HAP-1 (cell line): ENCODE measurements at regions not wholly inside any gene's neighbourhood (a gene's known extent, or its start where the extent isn't known, plus 50 kb on each side); places are given as distances from the start of the nearest gene placed in this dataset.

Experiments used
- DNase-seq, 2 experiments: peaks; one replicate each; pipeline ENCODE4 v3.0.0-alpha.2; 2016 to 2020; ENCODE audit warnings: low spot score in 2 of 2
- H3K27me3 ChIP-seq: fragments of 250-450 bp; sonication (Bioruptor Pico); 2 replicates; pipeline ENCODE4 v1.5.1; 2020; ENCODE audit warnings: low read depth, mild to moderate bottlenecking, moderate library complexity
- H3K36me3 ChIP-seq: fragments of 250-450 bp; sonication (Bioruptor Pico); replicated peaks from 2 replicates; pipeline ENCODE4 v1.5.1; 2020; ENCODE audit warnings: mild to moderate bottlenecking
- H3K4me1 ChIP-seq: fragments of 250-450 bp; sonication (Bioruptor Pico); 2 replicates; pipeline ENCODE4 v1.5.1; 2020; ENCODE audit warnings: mild to moderate bottlenecking
- H3K4me3 ChIP-seq: fragments of 250-450 bp; sonication (Bioruptor Pico); 2 replicates; pipeline ENCODE4 v1.5.1; 2020; ENCODE audit warnings: mild to moderate bottlenecking, moderate library complexity
- H3K9me3 ChIP-seq: fragments of 250-450 bp; sonication (Bioruptor Pico); 2 replicates; pipeline ENCODE4 v1.5.1; 2020; ENCODE audit warnings: mild to moderate bottlenecking, moderate library complexity
- in situ Hi-C: fragments of 300-500 bp; cut with MboI; formaldehyde crosslinking; loops from 3 replicates; pipeline ENCODE4 v1.14.3; 2020; ENCODE audit warnings: low sequenced_read_pairs, inconsistent platforms, mixed read lengths

GRCh38 chr12:105936496-105936895 is 202.3 kb downstream of the NUAK1 start:
- peaks cover 8% of the 10 kb centered on the region; the same call in 1 of the 2 replicates for H3K4me1 ChIP-seq
- no peak for DNase-seq
- no peaks in the 10 kb centered on the region for H3K27me3 ChIP-seq
- no peaks in the 10 kb centered on the region for H3K9me3 ChIP-seq
- no peaks in the 10 kb centered on the region for H3K36me3 ChIP-seq
- in situ Hi-C loops = no loop called here
- no peak overlapping the region for H3K4me3 ChIP-seq

- in situ Hi-C loops = no loop called here
- H3K4me1 ChIP-seq = peaks cover 3% of the 10 kb centered on the region; the same call in 1 of the 2 replicates
- no peaks in the 10 kb centered on the region for H3K36me3 ChIP-seq
- no peaks in the 10 kb centered on the region for H3K27me3 ChIP-seq
- no peaks in the 10 kb centered on the region for H3K9me3 ChIP-seq
- H3K4me3 ChIP-seq = no peak overlapping the region
- no peak for DNase-seq
Measured at GRCh38 chr12:105937009-105937408, 201.7 kb downstream of the NUAK1 start.

GRCh38 chr12:105939181-105939721 is 199.5 kb downstream of the NUAK1 start:
- DNase-seq = no peak
- H3K36me3 ChIP-seq = no peaks in the 10 kb centered on the region
- no peak overlapping the region for H3K4me3 ChIP-seq
- no peaks in the 10 kb centered on the region for H3K9me3 ChIP-seq
- in situ Hi-C loops = no loop called here
- H3K27me3 ChIP-seq = no peaks in the 10 kb centered on the region
- H3K4me1 ChIP-seq = peaks cover 3% of the 10 kb centered on the region; the same call in 1 of the 2 replicates

- H3K4me3 ChIP-seq = no peak overlapping the region
- in situ Hi-C loops = no loop called here
- DNase-seq = no peak
- no peaks in the 10 kb centered on the region for H3K27me3 ChIP-seq
- no peaks in the 10 kb centered on the region for H3K36me3 ChIP-seq
- no peaks in the 10 kb centered on the region for H3K9me3 ChIP-seq
- peaks cover 3% of the 10 kb centered on the region; the same call in 1 of the 2 replicates for H3K4me1 ChIP-seq
Measured at GRCh38 chr12:105942281-105942680, 196.5 kb downstream of the NUAK1 start.

- Histone ChIP-seq H3K27me3 (no peaks in the 10 kb centered on the region), H3K36me3 (no peaks in the 10 kb centered on the region), H3K4me1 (peaks cover 2% of the 10 kb centered on the region; the same call in 1 of the 2 replicates), H3K9me3 (no peaks in the 10 kb centered on the region), H3K4me3 (no peak overlapping the region)
- DNase-seq = no peak
- in situ Hi-C loops = no loop called here
Measured at GRCh38 chr12:105943525-105943924, 195.2 kb downstream of the NUAK1 start.

GRCh38 chr12:105944628-105945027 is 194.1 kb downstream of the NUAK1 start:
- Histone ChIP-seq H3K4me1 (no peaks in the 10 kb centered on the region; the same call in 1 of the 2 replicates), H3K36me3 (no peaks in the 10 kb centered on the region), H3K9me3 (no peaks in the 10 kb centered on the region), H3K27me3 (no peaks in the 10 kb centered on the region), H3K4me3 (no peak overlapping the region)
- in situ Hi-C loops = no loop called here
- no peak for DNase-seq

GRCh38 chr12:105945880-105946279 is 192.9 kb downstream of the NUAK1 start:
- DNase-seq = peak; percentile 24 to 42
- Histone ChIP-seq H3K36me3 (no peaks in the 10 kb centered on the region), H3K27me3 (no peaks in the 10 kb centered on the region), H3K9me3 (no peaks in the 10 kb centered on the region), H3K4me3 (no peak overlapping the region), H3K4me1 (no peaks in the 10 kb centered on the region; the same call in 1 of the 2 replicates)
- in situ Hi-C loops = no loop called here

- H3K4me1 ChIP-seq = no peaks in the 10 kb centered on the region; the same call in 1 of the 2 replicates
- H3K4me3 ChIP-seq = no peak overlapping the region
- in situ Hi-C loops = no loop called here
- DNase-seq = no peak
- no peaks in the 10 kb centered on the region for H3K9me3 ChIP-seq
- H3K36me3 ChIP-seq = no peaks in the 10 kb centered on the region
- no peaks in the 10 kb centered on the region for H3K27me3 ChIP-seq
Measured at GRCh38 chr12:105946493-105946901, 192.3 kb downstream of the NUAK1 start.

GRCh38 chr12:105947906-105948305 is 190.8 kb downstream of the NUAK1 start:
- H3K9me3 ChIP-seq = no peaks in the 10 kb centered on the region
- no peak for DNase-seq

GRCh38 chr12:105948331-105948730 is 190.4 kb downstream of the NUAK1 start:
- Histone ChIP-seq H3K4me3 (no peak overlapping the region), H3K36me3 (no peaks in the 10 kb centered on the region), H3K27me3 (no peaks in the 10 kb centered on the region), H3K9me3 (no peaks in the 10 kb centered on the region), H3K4me1 (no peaks in the 10 kb centered on the region; the same call in 1 of the 2 replicates)
- in situ Hi-C loops = no loop called here
- DNase-seq = no peak

More at GRCh38 chr12:105947906-105948305, 190.8 kb downstream of the NUAK1 start:
- in situ Hi-C loops = no loop called here
- Histone ChIP-seq H3K36me3 (no peaks in the 10 kb centered on the region), H3K4me1 (no peaks in the 10 kb centered on the region; the same call in 1 of the 2 replicates), H3K4me3 (no peak overlapping the region), H3K27me3 (no peaks in the 10 kb centered on the region)

GRCh38 chr12:105949391-105949790 is 189.4 kb downstream of the NUAK1 start:
- Histone ChIP-seq H3K4me3 (no peak overlapping the region), H3K27me3 (no peaks in the 10 kb centered on the region), H3K9me3 (no peaks in the 10 kb centered on the region), H3K36me3 (no peaks in the 10 kb centered on the region), H3K4me1 (no peaks in the 10 kb centered on the region; the same call in 1 of the 2 replicates)
- no peak for DNase-seq
- in situ Hi-C loops = no loop called here

- no peak for DNase-seq
- in situ Hi-C loops = no loop called here
- no peaks in the 10 kb centered on the region for H3K36me3 ChIP-seq
- no peaks in the 10 kb centered on the region for H3K9me3 ChIP-seq
- H3K4me3 ChIP-seq = no peak overlapping the region
- no peaks in the 10 kb centered on the region for H3K4me1 ChIP-seq
- H3K27me3 ChIP-seq = no peaks in the 10 kb centered on the region
Measured at GRCh38 chr12:105951732-105952131, 187.0 kb downstream of the NUAK1 start.

GRCh38 chr12:105954951-105955931 is 183.5 kb downstream of the NUAK1 start:
- no peaks in the 10 kb centered on the region for H3K36me3 ChIP-seq
- in situ Hi-C loops = no loop called here
- H3K9me3 ChIP-seq = no peaks in the 10 kb centered on the region
- no peak overlapping the region for H3K4me3 ChIP-seq
- no peaks in the 10 kb centered on the region for H3K4me1 ChIP-seq
- no peak for DNase-seq
- no peaks in the 10 kb centered on the region for H3K27me3 ChIP-seq

GRCh38 chr12:105955976-105956375 is 182.8 kb downstream of the NUAK1 start:
- in situ Hi-C loops = no loop called here
- no peak overlapping the region for H3K4me3 ChIP-seq
- no peaks in the 10 kb centered on the region for H3K36me3 ChIP-seq
- H3K4me1 ChIP-seq = no peaks in the 10 kb centered on the region
- DNase-seq = no peak
- H3K27me3 ChIP-seq = no peaks in the 10 kb centered on the region
- no peaks in the 10 kb centered on the region for H3K9me3 ChIP-seq
